ENCODE measurements at regions not wholly inside any gene's neighbourhood (a gene's known extent, or its start where the extent isn't known, plus 50 kb on each side); places are given as distances from the start of the nearest gene placed in this dataset.

DNA sequence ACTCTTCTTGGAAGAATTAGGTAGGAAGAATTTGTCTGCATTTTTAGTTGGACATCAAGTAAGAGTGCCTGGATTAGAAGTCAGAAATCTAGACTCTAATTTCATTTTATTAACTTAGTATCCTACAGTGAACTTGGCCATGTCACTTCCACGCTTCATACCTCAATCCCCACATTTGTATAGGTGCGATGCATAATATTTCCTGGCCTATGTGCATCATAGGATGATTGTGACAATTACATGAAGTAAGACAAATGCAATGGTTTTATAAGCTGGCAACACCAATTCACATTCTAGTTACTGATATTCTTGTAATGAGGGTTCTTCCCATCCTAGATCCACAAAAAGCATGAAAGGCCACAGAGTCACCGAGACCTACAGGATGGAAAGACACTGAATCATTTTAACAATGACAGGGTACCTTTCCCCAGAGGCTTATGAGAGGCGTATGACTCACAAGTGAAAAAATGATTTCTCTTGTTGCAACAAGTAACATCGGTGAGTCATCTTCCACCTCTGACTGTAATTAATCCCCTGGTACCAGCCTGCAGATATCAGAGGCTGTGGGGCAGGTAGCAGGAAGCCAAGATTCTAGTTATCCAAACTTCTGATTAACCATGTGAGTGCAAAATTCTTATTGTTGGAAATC is 56.0 kb upstream of the OR5AK2 start:
- Mint-ChIP-seq H3K27me3 (no peaks in the 10 kb centered on the region), H3K36me3 (ENCODE audit: low read depth) (no peaks in the 10 kb centered on the region), H3K4me3 (no peak overlapping the region), H3K27ac (no peak overlapping the region), H3K4me1 (no peaks in the 10 kb centered on the region), H3K9me3 (no peaks in the 10 kb centered on the region)
- intact Hi-C loops (cut with micrococcal nuclease) = no loop called here
- DNase-seq = no peak

- Mint-ChIP-seq H3K9me3 (peaks cover 22% of the 10 kb centered on the region), H3K4me1 (no peaks in the 10 kb centered on the region), H3K27ac (no peak overlapping the region), H3K4me3 (no peak overlapping the region), H3K36me3 (ENCODE audit: low read depth) (no peaks in the 10 kb centered on the region), H3K27me3 (no peaks in the 10 kb centered on the region)
- no peak for DNase-seq
- intact Hi-C loops (cut with micrococcal nuclease) = no loop called here
Measured at GRCh38 chr11:56923116-56923515, 65.6 kb upstream of the OR5AK2 start.

DNA sequence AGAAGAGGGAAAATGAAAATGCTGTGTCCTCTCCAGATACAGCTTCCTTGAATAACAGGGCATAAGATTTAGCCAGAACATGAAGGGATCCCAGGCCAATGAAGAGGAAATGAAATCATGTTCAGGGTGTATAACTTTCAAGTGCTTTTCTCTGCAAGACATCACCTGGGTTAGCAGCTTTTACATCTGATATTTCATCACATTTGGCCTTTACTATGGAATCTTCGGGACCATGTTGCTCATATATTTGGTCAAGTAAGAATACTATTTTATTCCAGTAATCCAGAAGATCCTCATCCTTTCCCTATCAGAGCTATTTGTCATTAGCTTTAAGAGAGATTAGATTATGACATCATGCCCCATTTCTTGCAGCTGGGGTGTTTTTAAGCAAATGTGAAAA is 66.3 kb upstream of the OR5AK2 start:
- Mint-ChIP-seq H3K4me1 (peaks cover 5% of the 10 kb centered on the region), H3K27ac (no peak overlapping the region), H3K9me3 (peaks cover 22% of the 10 kb centered on the region), H3K27me3 (no peaks in the 10 kb centered on the region), H3K36me3 (ENCODE audit: low read depth) (no peaks in the 10 kb centered on the region), H3K4me3 (no peak overlapping the region)
- intact Hi-C loops (cut with micrococcal nuclease) = no loop called here
- no peak for DNase-seq

DNA sequence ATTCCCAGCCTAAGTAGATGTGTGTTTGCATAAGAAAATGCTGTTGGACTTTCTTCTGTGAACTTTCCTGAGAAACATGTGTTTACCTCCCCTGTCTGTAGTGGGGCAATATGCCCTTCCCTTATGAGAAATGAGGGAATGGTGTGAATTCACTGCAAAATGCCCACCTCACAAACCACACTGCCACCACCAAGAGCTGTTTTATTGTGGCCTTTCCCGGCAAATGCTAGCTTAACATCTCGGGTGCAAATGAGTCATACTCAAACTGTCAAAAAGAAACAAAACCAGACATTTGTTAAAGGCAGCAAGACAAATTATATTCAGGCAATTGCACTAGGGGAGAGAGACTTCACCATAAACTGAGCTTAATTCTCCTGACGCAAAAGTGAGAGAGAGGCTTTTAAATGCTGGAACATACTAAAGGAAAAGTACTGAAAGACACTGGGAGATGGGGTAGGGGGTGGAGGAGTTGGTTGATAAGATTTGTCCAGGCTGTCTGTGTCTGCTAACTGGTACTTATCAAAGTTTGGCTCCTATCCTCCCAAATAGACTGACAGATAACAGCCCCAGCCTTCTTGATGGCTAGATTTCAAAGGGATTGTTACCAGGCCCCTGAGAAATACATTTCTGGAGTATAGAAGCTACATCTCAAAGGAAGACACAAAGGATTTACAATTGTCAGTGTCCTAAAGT is 70.9 kb upstream of the OR5AK2 start:
- H3K27me3 Mint-ChIP-seq = no peaks in the 10 kb centered on the region
- no peaks in the 10 kb centered on the region for H3K36me3 Mint-ChIP-seq (ENCODE audit: low read depth)
- DNase-seq = no peak
- no peak overlapping the region for H3K4me3 Mint-ChIP-seq
- H3K4me1 Mint-ChIP-seq = peaks cover 5% of the 10 kb centered on the region
- H3K27ac Mint-ChIP-seq = no peak overlapping the region
- H3K9me3 Mint-ChIP-seq = peaks cover 25% of the 10 kb centered on the region
- intact Hi-C loops (cut with micrococcal nuclease) = no loop called here

DNA sequence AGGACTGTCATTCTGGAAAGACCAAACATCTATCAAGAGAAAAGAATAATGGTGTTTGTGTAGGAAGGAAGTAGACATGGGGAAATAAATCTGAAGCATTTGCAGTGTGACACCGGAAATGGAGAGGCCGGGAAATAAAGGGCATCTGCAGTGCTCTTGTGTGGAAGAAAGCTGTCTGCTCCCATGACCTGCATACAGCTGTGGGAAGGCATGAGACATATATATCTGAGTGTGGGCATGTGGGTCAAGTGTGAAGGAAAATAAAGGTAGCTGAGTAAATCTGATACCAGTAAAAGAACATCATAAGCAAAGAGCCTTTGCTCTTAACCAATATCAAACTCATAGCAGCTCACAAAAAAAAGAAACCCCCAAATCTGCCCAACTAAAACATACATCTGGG is 72.1 kb upstream of the OR5AK2 start:
- DNase-seq = no peak
- Mint-ChIP-seq H3K9me3 (peaks cover 25% of the 10 kb centered on the region), H3K27ac (no peak overlapping the region), H3K36me3 (ENCODE audit: low read depth) (no peaks in the 10 kb centered on the region), H3K4me1 (peaks cover 5% of the 10 kb centered on the region), H3K4me3 (no peak overlapping the region), H3K27me3 (no peaks in the 10 kb centered on the region)
- intact Hi-C loops (cut with micrococcal nuclease) = no loop called here

- H3K27me3 Mint-ChIP-seq = no peaks in the 10 kb centered on the region
- intact Hi-C loops (cut with micrococcal nuclease) = no loop called here
- no peak overlapping the region for H3K4me3 Mint-ChIP-seq
- H3K27ac Mint-ChIP-seq = no peak overlapping the region
- H3K9me3 Mint-ChIP-seq = peaks cover 23% of the 10 kb centered on the region
- no peaks in the 10 kb centered on the region for H3K36me3 Mint-ChIP-seq (ENCODE audit: low read depth)
- H3K4me1 Mint-ChIP-seq = peaks cover 5% of the 10 kb centered on the region
- no peak for DNase-seq
Measured at GRCh38 chr11:56916162-56916561, 72.6 kb upstream of the OR5AK2 start.

DNA sequence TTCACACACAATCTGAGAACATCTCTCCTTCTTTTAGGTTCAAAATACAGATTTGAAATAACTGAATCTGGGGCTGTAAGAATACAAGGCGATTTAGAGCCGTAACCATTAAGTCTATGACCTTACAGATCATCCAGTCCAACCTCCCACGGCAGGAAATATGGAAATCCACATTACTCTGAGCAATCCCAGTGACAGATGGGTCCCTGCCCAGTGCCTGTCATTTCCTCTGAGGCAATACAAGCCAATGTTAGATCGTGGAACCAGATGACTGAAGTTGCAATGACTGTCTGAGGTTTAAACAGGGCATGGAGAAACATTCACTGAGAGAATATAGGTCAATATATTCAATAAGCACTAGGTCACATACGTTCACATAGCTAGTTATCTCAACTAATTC is 77.4 kb upstream of the OR5AK2 start:
- Mint-ChIP-seq H3K4me3 (no peak overlapping the region), H3K9me3 (peaks cover 8% of the 10 kb centered on the region), H3K27ac (no peak overlapping the region), H3K27me3 (no peaks in the 10 kb centered on the region), H3K4me1 (no peaks in the 10 kb centered on the region), H3K36me3 (ENCODE audit: low read depth) (no peaks in the 10 kb centered on the region)
- no peak for DNase-seq
- intact Hi-C loops (cut with micrococcal nuclease) = no loop called here

GRCh38 chr11:56910785-56911184 is 77.9 kb upstream of the OR5AK2 start:
- H3K4me3 Mint-ChIP-seq = no peak overlapping the region
- no peak for DNase-seq
- no peak overlapping the region for H3K27ac Mint-ChIP-seq
- no peaks in the 10 kb centered on the region for H3K27me3 Mint-ChIP-seq
- H3K4me1 Mint-ChIP-seq = no peaks in the 10 kb centered on the region
- H3K9me3 Mint-ChIP-seq = peaks cover 3% of the 10 kb centered on the region
- intact Hi-C loops (cut with micrococcal nuclease) = no loop called here
- no peaks in the 10 kb centered on the region for H3K36me3 Mint-ChIP-seq (ENCODE audit: low read depth)

DNA sequence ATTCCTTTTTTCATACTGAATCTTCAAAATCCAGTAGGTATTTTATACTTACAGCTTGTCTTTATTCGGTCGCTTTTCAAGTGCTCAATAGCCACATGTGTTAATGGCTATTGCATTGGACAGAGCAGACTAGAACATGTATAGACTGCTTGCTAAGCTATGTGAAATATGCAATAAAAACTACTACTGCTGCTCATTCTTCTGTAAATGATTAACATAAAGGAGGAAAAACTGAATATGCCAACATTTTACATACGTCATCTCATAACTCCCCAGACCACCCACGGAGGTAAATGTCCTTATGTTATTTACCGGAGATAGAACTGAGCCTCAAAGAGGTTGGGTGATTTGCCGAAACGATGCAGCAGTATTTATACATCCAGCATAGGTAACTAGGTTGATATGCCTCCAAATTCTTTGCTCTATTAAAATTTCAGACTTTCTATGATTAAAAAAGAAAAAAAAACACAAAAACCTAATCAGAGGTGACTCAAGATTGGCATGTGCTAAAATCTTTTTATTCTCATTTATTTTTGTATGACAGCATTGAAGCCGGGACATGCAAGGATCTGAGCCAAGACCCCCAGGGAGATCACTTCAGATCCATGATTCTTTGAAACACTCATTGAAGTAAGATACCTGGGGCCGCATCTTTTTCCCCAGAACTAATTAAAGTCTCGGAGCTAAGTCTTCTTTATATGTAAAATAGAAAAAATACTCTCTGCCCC is 78.5 kb upstream of the OR5AK2 start:
- H3K4me3 Mint-ChIP-seq = no peak overlapping the region
- DNase-seq = no peak
- H3K36me3 Mint-ChIP-seq (ENCODE audit: low read depth) = no peaks in the 10 kb centered on the region
- no peaks in the 10 kb centered on the region for H3K27me3 Mint-ChIP-seq
- no peak overlapping the region for H3K27ac Mint-ChIP-seq
- peaks cover 3% of the 10 kb centered on the region for H3K9me3 Mint-ChIP-seq
- H3K4me1 Mint-ChIP-seq = no peaks in the 10 kb centered on the region
- intact Hi-C loops (cut with micrococcal nuclease) = no loop called here

DNA sequence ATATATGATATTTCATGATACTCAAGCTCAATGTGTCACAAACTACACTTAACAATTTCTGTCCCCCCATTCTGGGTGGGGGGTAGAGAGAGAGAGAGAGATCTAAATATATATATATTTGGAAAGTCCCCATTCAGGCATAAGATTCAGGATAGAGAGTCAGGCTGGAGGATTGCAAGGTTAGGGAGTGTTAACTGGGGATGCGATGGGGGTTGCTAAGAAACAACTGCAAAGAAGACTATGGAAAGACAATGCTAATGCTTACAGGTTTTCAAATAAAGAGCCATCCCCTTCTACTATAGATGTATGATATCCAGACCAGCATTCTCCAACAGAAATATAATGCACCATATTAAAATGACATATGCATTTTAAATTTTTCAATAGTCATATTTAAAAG is 79.2 kb upstream of the OR5AK2 start:
- H3K4me1 Mint-ChIP-seq = no peaks in the 10 kb centered on the region
- DNase-seq = no peak
- peaks cover 3% of the 10 kb centered on the region for H3K9me3 Mint-ChIP-seq
- H3K27me3 Mint-ChIP-seq = no peaks in the 10 kb centered on the region
- H3K27ac Mint-ChIP-seq = no peak overlapping the region
- H3K36me3 Mint-ChIP-seq (ENCODE audit: low read depth) = no peaks in the 10 kb centered on the region
- intact Hi-C loops (cut with micrococcal nuclease) = no loop called here
- H3K4me3 Mint-ChIP-seq = no peak overlapping the region

DNA sequence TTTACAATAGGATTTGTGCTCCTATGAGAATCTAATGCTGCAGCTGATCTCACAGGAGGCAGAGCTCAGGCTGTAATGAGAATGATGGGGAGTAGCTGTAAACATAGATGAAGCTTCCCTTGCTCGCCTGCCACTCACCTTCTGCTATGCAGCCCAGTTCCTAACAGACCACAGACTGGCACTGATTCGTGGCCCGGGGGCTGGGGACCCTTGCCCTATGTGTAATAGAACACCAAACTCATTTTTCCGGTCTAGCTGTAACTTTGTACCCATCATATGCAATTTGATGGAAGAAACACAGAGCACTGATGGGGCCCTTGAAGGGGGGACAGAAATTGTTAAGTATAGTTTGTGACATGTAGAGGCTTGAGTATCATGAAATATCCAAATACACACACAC is 79.6 kb upstream of the OR5AK2 start:
- peaks cover 3% of the 10 kb centered on the region for H3K9me3 Mint-ChIP-seq
- no peaks in the 10 kb centered on the region for H3K27me3 Mint-ChIP-seq
- intact Hi-C loops (cut with micrococcal nuclease) = no loop called here
- no peaks in the 10 kb centered on the region for H3K36me3 Mint-ChIP-seq (ENCODE audit: low read depth)
- no peak overlapping the region for H3K4me3 Mint-ChIP-seq
- H3K4me1 Mint-ChIP-seq = no peaks in the 10 kb centered on the region
- no peak overlapping the region for H3K27ac Mint-ChIP-seq
- no peak for DNase-seq

DNA sequence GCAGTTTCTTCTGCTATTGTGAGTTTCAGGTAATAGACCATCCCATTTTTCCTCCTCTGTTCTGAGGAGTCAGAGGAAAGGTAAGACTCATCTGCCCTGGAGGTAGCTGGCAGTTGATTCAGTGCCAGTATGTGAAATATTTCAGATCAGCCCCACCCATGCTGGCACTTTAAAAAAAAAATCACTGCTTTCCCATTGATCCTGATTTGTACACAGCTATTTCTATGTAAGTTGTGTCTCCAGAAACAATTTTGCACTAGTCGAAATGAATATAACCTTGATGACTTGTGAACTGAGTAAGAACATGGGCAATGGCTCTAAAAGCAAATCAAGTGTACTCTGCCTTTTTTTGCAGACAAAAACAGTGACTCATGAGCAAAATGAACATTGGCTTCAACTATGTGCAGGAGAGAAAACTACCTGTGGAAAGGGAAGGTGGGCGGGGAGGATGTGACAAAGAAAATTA is 82.0 kb upstream of the OR5AK2 start:
- intact Hi-C loops (cut with micrococcal nuclease) = no loop called here
- DNase-seq = no peak
- H3K4me3 Mint-ChIP-seq = no peak overlapping the region
- no peaks in the 10 kb centered on the region for H3K36me3 Mint-ChIP-seq (ENCODE audit: low read depth)
- H3K27ac Mint-ChIP-seq = no peak overlapping the region
- no peaks in the 10 kb centered on the region for H3K4me1 Mint-ChIP-seq
- no peaks in the 10 kb centered on the region for H3K9me3 Mint-ChIP-seq
- no peaks in the 10 kb centered on the region for H3K27me3 Mint-ChIP-seq

DNA sequence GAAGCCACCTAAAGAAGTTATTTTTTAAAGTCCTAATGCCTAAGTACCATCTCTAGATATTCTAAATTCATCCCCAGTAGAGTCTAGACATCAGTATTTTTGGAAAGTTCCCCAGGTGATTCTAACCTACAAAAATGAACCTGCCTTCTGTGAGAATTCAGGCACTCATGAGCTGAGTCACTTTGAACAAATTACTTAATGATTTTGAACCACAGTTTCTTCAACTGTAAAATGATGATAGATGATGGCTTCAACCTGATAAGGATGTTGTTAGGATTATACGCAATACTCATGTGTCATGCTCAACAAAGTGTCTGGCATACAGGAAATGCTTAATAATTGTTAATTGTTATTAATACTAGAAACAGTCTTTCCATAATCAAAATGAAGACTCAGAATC is 82.8 kb upstream of the OR5AK2 start:
- H3K9me3 Mint-ChIP-seq = no peaks in the 10 kb centered on the region
- no peaks in the 10 kb centered on the region for H3K4me1 Mint-ChIP-seq
- no peak overlapping the region for H3K4me3 Mint-ChIP-seq
- H3K27me3 Mint-ChIP-seq = no peaks in the 10 kb centered on the region
- intact Hi-C loops (cut with micrococcal nuclease) = no loop called here
- no peak for DNase-seq
- H3K36me3 Mint-ChIP-seq (ENCODE audit: low read depth) = no peaks in the 10 kb centered on the region
- no peak overlapping the region for H3K27ac Mint-ChIP-seq

- Mint-ChIP-seq H3K4me1 (no peaks in the 10 kb centered on the region), H3K4me3 (no peak overlapping the region), H3K27me3 (no peaks in the 10 kb centered on the region), H3K27ac (no peak overlapping the region), H3K36me3 (ENCODE audit: low read depth) (no peaks in the 10 kb centered on the region), H3K9me3 (no peaks in the 10 kb centered on the region)
- DNase-seq = no peak
- intact Hi-C loops (cut with micrococcal nuclease) = no loop called here
Measured at GRCh38 chr11:56905442-56905841, 83.3 kb upstream of the OR5AK2 start.

Data from activated CD4-positive, alpha-beta T cell treated with anti-CD3 and anti-CD28 coated beads, Interleukin-2, amount 10 ng/mL, durations not matched to agents 24 days and 14 days (primary cell).